Peyer's patch (tissue), 4 donors: ENCODE measurements at regions not wholly inside any gene's neighbourhood (a gene's known extent, or its start where the extent isn't known, plus 50 kb on each side); places are given as distances from the start of the nearest gene placed in this dataset.

ENCODE experiments used
- POLR2A ChIP-seq, 2 donors: fragments of 450-650 bp; IDR thresholded peaks; one replicate each; pipeline ENCODE4 v1.5.1; 2017; ENCODE audit warnings: antibody characterized with exemption in 2 of 2, mild to moderate bottlenecking in 2 of 2, moderate library complexity in 2 of 2
- TF ChIP-seq, protein P1 (sequence below), 6 experiments: fragments of 450-650 bp in 4 of 6; fragments of 200-600 bp in 2 of 6; sonication (generic) in 1 of 6; IDR thresholded peaks; one replicate each; pipeline ENCODE4 v1.5.1; 2017 to 2019; ENCODE audit warnings: antibody characterized with exemption in 6 of 6, mild to moderate bottlenecking in 3 of 6, moderate library complexity in 1 of 6

DNA sequence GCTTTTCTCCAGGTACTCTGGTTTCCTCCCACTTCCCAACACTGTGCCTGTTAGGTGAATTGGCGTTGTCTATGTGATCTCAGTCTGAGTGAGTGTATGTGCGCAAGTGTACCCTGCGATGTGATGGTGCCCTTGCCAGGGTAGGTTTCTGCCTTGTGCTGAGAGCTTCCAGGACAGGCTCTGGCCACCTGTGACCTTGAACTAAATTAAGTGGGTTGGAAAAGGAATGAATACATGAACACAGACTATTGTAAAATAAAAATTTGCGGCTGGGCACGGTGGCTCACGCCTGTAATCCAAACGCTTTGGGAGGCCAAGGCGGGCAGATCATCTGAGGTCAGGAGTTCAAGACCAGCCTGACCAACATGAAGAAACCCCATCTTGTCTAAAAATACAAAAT is 678.0 kb downstream of the DHX35 start:
- TF ChIP-seq, protein P1, sequence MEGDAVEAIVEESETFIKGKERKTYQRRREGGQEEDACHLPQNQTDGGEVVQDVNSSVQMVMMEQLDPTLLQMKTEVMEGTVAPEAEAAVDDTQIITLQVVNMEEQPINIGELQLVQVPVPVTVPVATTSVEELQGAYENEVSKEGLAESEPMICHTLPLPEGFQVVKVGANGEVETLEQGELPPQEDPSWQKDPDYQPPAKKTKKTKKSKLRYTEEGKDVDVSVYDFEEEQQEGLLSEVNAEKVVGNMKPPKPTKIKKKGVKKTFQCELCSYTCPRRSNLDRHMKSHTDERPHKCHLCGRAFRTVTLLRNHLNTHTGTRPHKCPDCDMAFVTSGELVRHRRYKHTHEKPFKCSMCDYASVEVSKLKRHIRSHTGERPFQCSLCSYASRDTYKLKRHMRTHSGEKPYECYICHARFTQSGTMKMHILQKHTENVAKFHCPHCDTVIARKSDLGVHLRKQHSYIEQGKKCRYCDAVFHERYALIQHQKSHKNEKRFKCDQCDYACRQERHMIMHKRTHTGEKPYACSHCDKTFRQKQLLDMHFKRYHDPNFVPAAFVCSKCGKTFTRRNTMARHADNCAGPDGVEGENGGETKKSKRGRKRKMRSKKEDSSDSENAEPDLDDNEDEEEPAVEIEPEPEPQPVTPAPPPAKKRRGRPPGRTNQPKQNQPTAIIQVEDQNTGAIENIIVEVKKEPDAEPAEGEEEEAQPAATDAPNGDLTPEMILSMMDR (IDR thresholded peaks at IDR 0.05), result no peak
- TF ChIP-seq POLR2A (IDR thresholded peaks at IDR 0.05), result no peak
